Gastroesophageal sphincter (tissue), 4 donors: ENCODE measurements at regions not wholly inside any gene's neighbourhood (a gene's known extent, or its start where the extent isn't known, plus 50 kb on each side); places are given as distances from the start of the nearest gene placed in this dataset.
A peak's percentile ranks its signal among the peaks of the same experiment; 100 is the strongest.

Source experiments
- ATAC-seq: fragments of 150-250 bp; one replicate; pipeline ENCODE4 v1.9.1; 2016; ENCODE audit warnings: mild to moderate bottlenecking, moderate library complexity
- H3K27ac ChIP-seq, 4 donors: fragments of 200-600 bp; sonication (generic) in 3 of 4; 1 replicate in 3 of 4; 2 replicates in 1 of 4; pipeline ENCODE4 v1.5.1; 2016 to 2019
- H3K27me3 ChIP-seq: fragments of 200-600 bp; sonication (generic); one replicate; pipeline ENCODE4 v1.5.1; 2019
- H3K36me3 ChIP-seq, 2 donors: fragments of 200-600 bp; sonication (generic); one replicate each; pipeline ENCODE4 v1.5.1; 2019; ENCODE audit warnings: control low read depth in 1 of 2
- H3K4me1 ChIP-seq, 3 donors: fragments of 200-600 bp; sonication (generic); 1 replicate in 2 of 3; 2 replicates in 1 of 3; pipeline ENCODE4 v1.5.1; 2016 to 2019; ENCODE audit warnings: control low read depth in 2 of 3
- H3K4me3 ChIP-seq, 2 donors: fragments of 200-600 bp; sonication (generic); one replicate each; pipeline ENCODE4 v1.5.1; 2019; ENCODE audit warnings: mild to moderate bottlenecking in 1 of 2, moderate library complexity in 1 of 2
- H3K9me3 ChIP-seq, 3 donors: fragments of 200-600 bp; sonication (generic); one replicate each; pipeline ENCODE4 v1.5.1; 2017 to 2019; ENCODE audit warnings: control low read depth in 2 of 3
- CTCF ChIP-seq, 4 experiments: fragments of 200-600 bp in 2 of 4; fragments of 450-650 bp in 2 of 4; sonication (generic) in 1 of 4; IDR thresholded peaks; one replicate each; pipeline ENCODE4 v1.5.1; 2017 to 2019; ENCODE audit warnings: antibody characterized with exemption in 4 of 4, mild to moderate bottlenecking in 2 of 4, moderate library complexity in 2 of 4
- EP300 ChIP-seq: sonication (generic); formaldehyde crosslinking; IDR thresholded peaks from one replicate; pipeline ENCODE4 v1.6.1; 2017; ENCODE audit warnings: antibody characterized with exemption, mild to moderate bottlenecking
- POLR2A ChIP-seq, 2 donors: fragments of 450-650 bp; IDR thresholded peaks; one replicate each; pipeline ENCODE4 v1.6.1; 2017; ENCODE audit warnings: antibody characterized with exemption in 2 of 2, mild to moderate bottlenecking in 2 of 2, moderate library complexity in 1 of 2
- POLR2AphosphoS5 ChIP-seq: sonication (generic); formaldehyde crosslinking; IDR thresholded peaks from one replicate; pipeline ENCODE4 v1.6.1; 2017; ENCODE audit warnings: antibody characterized with exemption
- WGBS, 2 donors: methylation state at CpG; one replicate each; pipeline ENCODE4 v1.1.5; 2018; ENCODE audit warnings: low coverage in 1 of 2; 5-methylcytosine and 5-hydroxymethylcytosine counted together

GRCh38 chrX:39848243-39848642 lies 249.5 kb downstream of the BCOR start:
- no peak overlapping the region for H3K4me3 ChIP-seq
- peak overlapping the region in 2 of 4 donors; percentile 35 to 43 for H3K27ac ChIP-seq
- WGBS, 2 donors = 20 to 22% methylated on average over 4 of the region's 5 CpGs
- H3K9me3 ChIP-seq = no peaks in the 10 kb centered on the region
- TF ChIP-seq POLR2A (IDR thresholded peaks at IDR 0.05) = no peak
- TF ChIP-seq POLR2AphosphoS5 = peak; percentile 86
- TF ChIP-seq EP300 = peak; percentile 45
- TF ChIP-seq CTCF (IDR thresholded peaks at IDR 0.05) = no peak
- peak; percentile 80 for ATAC-seq
- no peaks in the 10 kb centered on the region for H3K27me3 ChIP-seq
- no peaks in the 10 kb centered on the region for H3K36me3 ChIP-seq
- H3K4me1 ChIP-seq = no peaks in the 10 kb centered on the region

- Histone ChIP-seq H3K4me3 (no peak overlapping the region), H3K9me3 (no peaks in the 10 kb centered on the region), H3K27ac (peak overlapping the region in 1 of 4 donors; percentile 24), H3K36me3 (no peaks in the 10 kb centered on the region), H3K4me1 (no peaks in the 10 kb centered on the region), H3K27me3 (no peaks in the 10 kb centered on the region)
- WGBS, 2 donors = 33 to 40% methylated on average over 6 of the region's 7 CpGs
- TF ChIP-seq POLR2A (IDR thresholded peaks at IDR 0.05) (no peak), EP300 (no peak), POLR2AphosphoS5 (peak; percentile 29)
- ATAC-seq = no peak
Measured at GRCh38 chrX:39848900-39849299, 248.9 kb downstream of the BCOR start.

GRCh38 chrX:39850209-39850608 lies 247.5 kb downstream of the BCOR start:
- WGBS, 2 donors = 62% methylated on average over 4 of the region's 4 CpGs; no CpG with 5 or more reads in 1 of the 2 donors
- H3K4me1 ChIP-seq = no peaks in the 10 kb centered on the region
- TF ChIP-seq CTCF (IDR thresholded peaks at IDR 0.05) (no peak), POLR2A (IDR thresholded peaks at IDR 0.05) (no peak), POLR2AphosphoS5 (no peak), EP300 (no peak)
- H3K4me3 ChIP-seq = no peak overlapping the region
- no peaks in the 10 kb centered on the region for H3K9me3 ChIP-seq
- H3K27ac ChIP-seq = no peak overlapping the region
- no peaks in the 10 kb centered on the region for H3K27me3 ChIP-seq
- H3K36me3 ChIP-seq = no peaks in the 10 kb centered on the region
- no peak for ATAC-seq

- Histone ChIP-seq H3K9me3 (no peaks in the 10 kb centered on the region), H3K36me3 (no peaks in the 10 kb centered on the region), H3K4me1 (no peaks in the 10 kb centered on the region), H3K27ac (no peak overlapping the region), H3K27me3 (no peaks in the 10 kb centered on the region), H3K4me3 (no peak overlapping the region)
- no peak for ATAC-seq
- WGBS, 2 donors = 50% methylated on average over 1 of the region's 3 CpGs; no CpG with 5 or more reads in 1 of the 2 donors
- TF ChIP-seq CTCF (IDR thresholded peaks at IDR 0.05) (no peak), EP300 (no peak), POLR2AphosphoS5 (no peak), POLR2A (IDR thresholded peaks at IDR 0.05) (no peak)
Measured at GRCh38 chrX:39850630-39851152, 247.1 kb downstream of the BCOR start.

- H3K4me3 ChIP-seq = no peak overlapping the region
- no peaks in the 10 kb centered on the region for H3K27me3 ChIP-seq
- ATAC-seq = no peak
- no peak overlapping the region for H3K27ac ChIP-seq
- no peaks in the 10 kb centered on the region for H3K9me3 ChIP-seq
- TF ChIP-seq EP300 = no peak
- TF ChIP-seq POLR2AphosphoS5 = no peak
- TF ChIP-seq CTCF (IDR thresholded peaks at IDR 0.05) = no peak
- no peak for TF ChIP-seq POLR2A (IDR thresholded peaks at IDR 0.05)
- H3K4me1 ChIP-seq = no peaks in the 10 kb centered on the region
- no peaks in the 10 kb centered on the region for H3K36me3 ChIP-seq
- 63 to 100% methylated on average over 1 to 4 of the region's 5 CpGs for WGBS, 2 donors
Measured at GRCh38 chrX:39851745-39852455, 245.9 kb downstream of the BCOR start.
